IMR-90 (cell line): ENCODE measurements at regions not wholly inside any gene's neighbourhood (a gene's known extent, or its start where the extent isn't known, plus 50 kb on each side); places are given as distances from the start of the nearest gene placed in this dataset.

Experiments
- ATAC-seq: fragments of 200-7000 bp; cut with Tn5 transposase; 2 replicates; pipeline ENCODE4 v1.9.1; 2020; ENCODE audit warnings: low read depth, mild to moderate bottlenecking, moderate library complexity
- BruUV-seq: library from RNA; stranded (reverse); fragments of 400-500 nt; replicated peaks from 2 replicates; lab custom pipeline; 2021; lab: Mats Ljungman, UMichigan
- CTCF ChIA-PET: fragments of 300-600 bp; formaldehyde crosslinking; extraction: SDS; loops from one replicate; lab custom pipeline; 2021; ENCODE audit warnings: antibody characterized with exemption; lab: Yijun Ruan, JAX
- POLR2A ChIA-PET: fragments of 300-600 bp; sonication (Branson Sonifier 250); formaldehyde crosslinking; loops from one replicate; lab custom pipeline; 2022; ENCODE audit warnings: antibody characterized with exemption; ENCODE audit not compliant: unreplicated experiment; lab: Charles Lee
- DNase-seq: peaks from one replicate; pipeline ENCODE4 v3.0.0; 2013
- H2AFZ ChIP-seq: replicated peaks from 2 replicates; pipeline ENCODE3; 2013; ENCODE audit warnings: low read length, mild to moderate bottlenecking; ENCODE audit not compliant: poor library complexity
- H2AK5ac ChIP-seq: 2 replicates; pipeline ENCODE4 v1.6.1; 2013; ENCODE audit warnings: low read depth, low read length, inconsistent platforms
- H2AK9ac ChIP-seq: replicated peaks from 2 replicates; pipeline ENCODE3; 2013; ENCODE audit warnings: mild to moderate bottlenecking, low read depth, low read length, moderate library complexity; ENCODE audit not compliant: poor library complexity
- H2BK120ac ChIP-seq: 2 replicates; pipeline ENCODE4 v1.6.1; 2013; ENCODE audit warnings: low read depth, low read length, inconsistent platforms
- H2BK15ac ChIP-seq: 3 replicates; pipeline ENCODE4 v1.6.1; 2013; ENCODE audit warnings: low read depth, low read length, inconsistent platforms
- H2BK20ac ChIP-seq: 2 replicates; pipeline ENCODE4 v1.6.1; 2013; ENCODE audit warnings: low read depth, mild to moderate bottlenecking, inconsistent platforms, low read length, moderate library complexity
- H2BK5ac ChIP-seq: 2 replicates; pipeline ENCODE4 v1.6.1; 2013; ENCODE audit warnings: mild to moderate bottlenecking, low read depth, low read length, inconsistent platforms; ENCODE audit not compliant: poor library complexity, severe bottlenecking
- H3K14ac ChIP-seq: replicated peaks from 2 replicates; pipeline ENCODE4 v1.6.1; 2013; ENCODE audit warnings: low read depth, low read length, inconsistent platforms
- H3K18ac ChIP-seq: 2 replicates; pipeline ENCODE4 v1.6.1; 2013; ENCODE audit warnings: low read depth, low read length, control low read depth
- H3K23ac ChIP-seq: 2 replicates; pipeline ENCODE4 v1.6.1; 2013; ENCODE audit warnings: low read depth, low read length, inconsistent platforms
- H3K27ac ChIP-seq: 2 replicates; pipeline ENCODE4 v1.5.1; 2013; ENCODE audit warnings: mild to moderate bottlenecking, control low read depth, low read length; ENCODE audit not compliant: insufficient read depth
- H3K27me3 ChIP-seq: 2 replicates; pipeline ENCODE4 v1.6.1; 2013; ENCODE audit warnings: low read length; ENCODE audit not compliant: control insufficient read depth, insufficient read depth
- H3K36me3 ChIP-seq: 2 replicates; pipeline ENCODE4 v1.6.1; 2013; ENCODE audit warnings: low read length, mixed read lengths; ENCODE audit not compliant: control insufficient read depth, insufficient read depth
- H3K4ac ChIP-seq: 2 replicates; pipeline ENCODE4 v1.6.1; 2013; ENCODE audit warnings: low read depth, low read length, inconsistent platforms
- H3K4me1 ChIP-seq: 2 replicates; pipeline ENCODE4 v1.6.1; 2013; ENCODE audit warnings: low read length, mixed read lengths; ENCODE audit not compliant: control insufficient read depth, insufficient read depth
- H3K4me2 ChIP-seq: 2 replicates; pipeline ENCODE4 v1.6.1; 2013; ENCODE audit warnings: low read depth, mild to moderate bottlenecking, control low read depth, low read length, moderate library complexity
- H3K4me3 ChIP-seq: 2 replicates; pipeline ENCODE4 v1.5.1; 2013; ENCODE audit warnings: low read depth, mild to moderate bottlenecking, control low read depth, low read length, moderate library complexity; ENCODE audit not compliant: insufficient read depth
- H3K56ac ChIP-seq: 2 replicates; pipeline ENCODE4 v1.6.1; 2013; ENCODE audit warnings: low read length, inconsistent platforms; ENCODE audit not compliant: insufficient read depth; ENCODE audit errors: extremely low read depth
- H3K79me1 ChIP-seq, 2 experiments: 2 replicates each; pipeline ENCODE4 v1.6.1; 2013; ENCODE audit warnings: low read length in 2 of 2, inconsistent platforms in 1 of 2, low read depth in 1 of 2
- H3K9ac ChIP-seq: 2 replicates; pipeline ENCODE4 v1.6.1; 2013; ENCODE audit warnings: low read depth, low read length, control low read depth
- H3K9me1 ChIP-seq: 2 replicates; pipeline ENCODE4 v1.6.1; 2013; ENCODE audit warnings: low read length, inconsistent platforms; ENCODE audit not compliant: insufficient read depth
- H3K9me3 ChIP-seq: 2 replicates; pipeline ENCODE4 v1.6.1; 2013; ENCODE audit warnings: low read length; ENCODE audit not compliant: control insufficient read depth, insufficient read depth
- H4K20me1 ChIP-seq: 2 replicates; pipeline ENCODE4 v1.6.1; 2013; ENCODE audit warnings: low read length, inconsistent platforms; ENCODE audit not compliant: insufficient read depth
- H4K5ac ChIP-seq: 2 replicates; pipeline ENCODE4 v1.6.1; 2013; ENCODE audit warnings: mild to moderate bottlenecking, low read depth, low read length, control low read depth
- H4K8ac ChIP-seq, 2 experiments: 2 replicates each; pipeline ENCODE4 v1.6.1; 2013; ENCODE audit warnings: low read depth in 2 of 2, low read length in 2 of 2, control low read depth in 1 of 2, inconsistent platforms in 1 of 2
- H4K91ac ChIP-seq: 2 replicates; pipeline ENCODE4 v1.6.1; 2013; ENCODE audit warnings: low read depth, low read length, inconsistent platforms; ENCODE audit not compliant: insufficient read depth
- BHLHE40 ChIP-seq: fragments of 150-350 bp; IDR thresholded peaks from 2 replicates; pipeline ENCODE4 v1.6.1; 2016; ENCODE audit warnings: mild to moderate bottlenecking, low read depth, low read length
- CEBPB ChIP-seq: IDR thresholded peaks from 2 replicates; pipeline ENCODE4 v1.6.1; 2012; ENCODE audit warnings: low read depth, low read length, improper control_type of control experiment
- CHD1 ChIP-seq: IDR thresholded peaks from 2 replicates; pipeline ENCODE4 v1.6.1; 2012; ENCODE audit warnings: low read depth, low read length, improper control_type of control experiment
- FOS ChIP-seq: fragments of 150-350 bp; IDR thresholded peaks from 2 replicates; pipeline ENCODE4 v1.6.1; 2016; ENCODE audit warnings: low read depth, low read length
- MAFK ChIP-seq: IDR thresholded peaks from 2 replicates; pipeline ENCODE4 v1.6.1; 2012; ENCODE audit warnings: low read depth, low read length, improper control_type of control experiment
- MAZ ChIP-seq: IDR thresholded peaks from 2 replicates; pipeline ENCODE4 v1.6.1; 2012; ENCODE audit warnings: low read depth, mild to moderate bottlenecking, low read length, improper control_type of control experiment, moderate library complexity, borderline replicate concordance
- MXI1 ChIP-seq: IDR thresholded peaks from 2 replicates; pipeline ENCODE4 v1.6.1; 2012; ENCODE audit warnings: low read depth, mild to moderate bottlenecking, low read length, moderate library complexity, borderline replicate concordance
- NFE2L2 ChIP-seq: fragments of 150-350 bp; IDR thresholded peaks from 2 replicates; pipeline ENCODE4 v1.6.1; 2016; ENCODE audit warnings: low read depth, mild to moderate bottlenecking, low read length
- POLR2A ChIP-seq: IDR thresholded peaks from 2 replicates; pipeline ENCODE4 v1.6.1; 2012; ENCODE audit warnings: mild to moderate bottlenecking, low read depth, low read length
- RAD21 ChIP-seq: IDR thresholded peaks from 2 replicates; pipeline ENCODE4 v1.6.1; 2012; ENCODE audit warnings: low read length, improper control_type of control experiment
- RCOR1 ChIP-seq: IDR thresholded peaks from 2 replicates; pipeline ENCODE4 v1.6.1; 2012; ENCODE audit warnings: mild to moderate bottlenecking, low read length, improper control_type of control experiment; ENCODE audit not compliant: insufficient replicate concordance
- RFX5 ChIP-seq: IDR thresholded peaks from 2 replicates; pipeline ENCODE4 v1.8.0; 2012; ENCODE audit warnings: low read depth, mild to moderate bottlenecking, low read length, moderate library complexity
- SMC3 ChIP-seq: fragments of 150-350 bp; IDR thresholded peaks from 2 replicates; pipeline ENCODE4 v1.6.1; 2016; ENCODE audit warnings: low read depth, mild to moderate bottlenecking, antibody characterized with exemption, low read length, moderate library complexity
- WGBS, 2 experiments: methylation state at CpG; one replicate each; pipeline versions ENCODE4 v1.1.5 to v1.1.7; 2013; ENCODE audit warnings: missing lambda C conversion rate in 2 of 2; ENCODE audit not compliant: insufficient read length in 1 of 2; ENCODE audit errors: extremely low coverage in 2 of 2; 5-methylcytosine and 5-hydroxymethylcytosine counted together
- dilution Hi-C: fragments of 300-500 bp; cut with HindIII; formaldehyde crosslinking; loops from one replicate; pipeline ENCODE4 v1.14.3; 2018; ENCODE audit warnings: low sequenced_read_pairs; ENCODE audit not compliant: unreplicated experiment
- in situ Hi-C: fragments of 300-500 bp; cut with MboI; formaldehyde crosslinking; loops from 3 replicates; pipeline ENCODE4 v1.14.3; 2019; ENCODE audit warnings: low sequenced_read_pairs, inconsistent platforms, mixed read lengths
- intact Hi-C: fragments of 100-400 bp; cut with micrococcal nuclease; formaldehyde crosslinking; loops from 2 replicates; pipeline ENCODE4 v1.10.0; 2022
- TF ChIP-seq, protein P1 (sequence below): fragments of 150-350 bp; IDR thresholded peaks from 2 replicates; pipeline ENCODE4 v1.6.1; 2017; ENCODE audit warnings: mild to moderate bottlenecking, antibody characterized with exemption, low read length, low read depth
- TF ChIP-seq, protein P2 (sequence below): conservative IDR thresholded peaks from 2 replicates; pipeline ENCODE4 v1.5.1; 2012; ENCODE audit warnings: mild to moderate bottlenecking, low read depth, low read length, improper control_type of control experiment
- TF ChIP-seq, protein P3 (sequence below): fragments of 150-350 bp; IDR thresholded peaks from 2 replicates; pipeline ENCODE4 v1.6.1; 2016; ENCODE audit warnings: low read depth, mild to moderate bottlenecking, low read length, moderate library complexity, borderline replicate concordance

DNA sequence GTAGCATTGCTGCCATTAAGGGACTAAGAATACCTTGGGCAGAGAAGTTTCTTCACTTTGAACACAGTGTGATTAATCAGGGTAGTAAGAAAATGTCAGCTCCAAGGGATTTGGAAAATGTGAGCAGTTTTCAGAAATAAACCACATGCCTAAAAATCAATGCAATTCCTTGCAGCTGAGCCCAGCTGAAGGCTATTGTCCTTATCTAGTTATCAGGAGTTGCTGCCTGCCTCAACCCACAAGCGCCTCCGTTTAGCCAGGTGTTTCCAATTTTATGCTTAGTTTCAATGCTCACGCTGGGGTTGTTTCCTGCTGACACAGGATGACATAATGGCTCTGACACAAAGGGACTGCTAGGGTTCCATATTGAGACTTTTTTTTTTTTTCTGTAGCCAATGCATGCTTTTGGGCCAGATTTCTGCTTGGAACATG lies 132.3 kb upstream of the ANK3 start:
- intact Hi-C loops, result no loop called here
- Histone ChIP-seq H4K91ac (no peak overlapping the region), H3K4ac (no peak overlapping the region), H3K79me1 (no peaks in the 10 kb centered on the region), H3K9ac (no peak overlapping the region), H2AK9ac (no peak overlapping the region), H3K14ac (no peak overlapping the region), H2BK120ac (no peak overlapping the region), H3K56ac (no peak overlapping the region), H3K27me3 (peaks cover 1% of the 10 kb centered on the region; the same call in 1 of the 2 replicates), H4K20me1 (no peaks in the 10 kb centered on the region), H3K4me1 (no peaks in the 10 kb centered on the region), H3K9me3 (no peaks in the 10 kb centered on the region), H2BK5ac (no peak overlapping the region), H3K27ac (no peak overlapping the region), H3K4me2 (no peak overlapping the region), H3K23ac (no peak overlapping the region), H3K4me3 (no peak overlapping the region), H4K8ac (no peak overlapping the region), H2BK20ac (no peak overlapping the region), H3K36me3 (no peaks in the 10 kb centered on the region), H2AFZ (no peak overlapping the region), H3K18ac (no peak overlapping the region), H4K5ac (no peak overlapping the region), H2AK5ac (no peak overlapping the region), H3K9me1 (no peaks in the 10 kb centered on the region), H2BK15ac (no peak overlapping the region)
- no TSS peak for BruUV-seq
- no CpG with 5 or more reads among the region's 3 CpGs for WGBS, 2 experiments
- ATAC-seq (no peak), DNase-seq (peak; percentile 4)
- TF ChIP-seq NFE2L2 (no peak), MXI1 (no peak), MAFK (no peak), CHD1 (no peak), SMC3 (no peak), CEBPB (no peak), POLR2A (no peak), BHLHE40 (no peak), RFX5 (no peak), FOS (no peak), MAZ (no peak), RCOR1 (no peak), RAD21 (no peak)
- TF ChIP-seq, protein P1, sequence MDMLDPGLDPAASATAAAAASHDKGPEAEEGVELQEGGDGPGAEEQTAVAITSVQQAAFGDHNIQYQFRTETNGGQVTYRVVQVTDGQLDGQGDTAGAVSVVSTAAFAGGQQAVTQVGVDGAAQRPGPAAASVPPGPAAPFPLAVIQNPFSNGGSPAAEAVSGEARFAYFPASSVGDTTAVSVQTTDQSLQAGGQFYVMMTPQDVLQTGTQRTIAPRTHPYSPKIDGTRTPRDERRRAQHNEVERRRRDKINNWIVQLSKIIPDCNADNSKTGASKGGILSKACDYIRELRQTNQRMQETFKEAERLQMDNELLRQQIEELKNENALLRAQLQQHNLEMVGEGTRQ, result no peak
- TF ChIP-seq, protein P2, sequence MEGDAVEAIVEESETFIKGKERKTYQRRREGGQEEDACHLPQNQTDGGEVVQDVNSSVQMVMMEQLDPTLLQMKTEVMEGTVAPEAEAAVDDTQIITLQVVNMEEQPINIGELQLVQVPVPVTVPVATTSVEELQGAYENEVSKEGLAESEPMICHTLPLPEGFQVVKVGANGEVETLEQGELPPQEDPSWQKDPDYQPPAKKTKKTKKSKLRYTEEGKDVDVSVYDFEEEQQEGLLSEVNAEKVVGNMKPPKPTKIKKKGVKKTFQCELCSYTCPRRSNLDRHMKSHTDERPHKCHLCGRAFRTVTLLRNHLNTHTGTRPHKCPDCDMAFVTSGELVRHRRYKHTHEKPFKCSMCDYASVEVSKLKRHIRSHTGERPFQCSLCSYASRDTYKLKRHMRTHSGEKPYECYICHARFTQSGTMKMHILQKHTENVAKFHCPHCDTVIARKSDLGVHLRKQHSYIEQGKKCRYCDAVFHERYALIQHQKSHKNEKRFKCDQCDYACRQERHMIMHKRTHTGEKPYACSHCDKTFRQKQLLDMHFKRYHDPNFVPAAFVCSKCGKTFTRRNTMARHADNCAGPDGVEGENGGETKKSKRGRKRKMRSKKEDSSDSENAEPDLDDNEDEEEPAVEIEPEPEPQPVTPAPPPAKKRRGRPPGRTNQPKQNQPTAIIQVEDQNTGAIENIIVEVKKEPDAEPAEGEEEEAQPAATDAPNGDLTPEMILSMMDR, result no peak
- TF ChIP-seq, protein P3, sequence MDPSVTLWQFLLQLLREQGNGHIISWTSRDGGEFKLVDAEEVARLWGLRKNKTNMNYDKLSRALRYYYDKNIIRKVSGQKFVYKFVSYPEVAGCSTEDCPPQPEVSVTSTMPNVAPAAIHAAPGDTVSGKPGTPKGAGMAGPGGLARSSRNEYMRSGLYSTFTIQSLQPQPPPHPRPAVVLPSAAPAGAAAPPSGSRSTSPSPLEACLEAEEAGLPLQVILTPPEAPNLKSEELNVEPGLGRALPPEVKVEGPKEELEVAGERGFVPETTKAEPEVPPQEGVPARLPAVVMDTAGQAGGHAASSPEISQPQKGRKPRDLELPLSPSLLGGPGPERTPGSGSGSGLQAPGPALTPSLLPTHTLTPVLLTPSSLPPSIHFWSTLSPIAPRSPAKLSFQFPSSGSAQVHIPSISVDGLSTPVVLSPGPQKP, result no peak
- CTCF ChIA-PET, result no interaction called here
- dilution Hi-C loops, result no loop called here
- POLR2A ChIA-PET, result no interaction called here
- in situ Hi-C loops, result no loop called here
